HAP-1 (cell line): ENCODE measurements at regions not wholly inside any gene's neighbourhood (a gene's known extent, or its start where the extent isn't known, plus 50 kb on each side); places are given as distances from the start of the nearest gene placed in this dataset.
A peak's percentile ranks its signal among the peaks of the same experiment; 100 is the strongest.
"Not testable (repeated sequence)": the region's sequence is repeated elsewhere in the genome, so short reads cannot be mapped to it uniquely, and the experiment has no call there.

Source experiments
- DNase-seq, 2 experiments: peaks; one replicate each; pipeline ENCODE4 v3.0.0-alpha.2; 2016 to 2020; ENCODE audit warnings: low spot score in 2 of 2
- H3K27me3 ChIP-seq: fragments of 250-450 bp; sonication (Bioruptor Pico); 2 replicates; pipeline ENCODE4 v1.5.1; 2020; ENCODE audit warnings: low read depth, mild to moderate bottlenecking, moderate library complexity
- H3K36me3 ChIP-seq: fragments of 250-450 bp; sonication (Bioruptor Pico); replicated peaks from 2 replicates; pipeline ENCODE4 v1.5.1; 2020; ENCODE audit warnings: mild to moderate bottlenecking
- H3K4me1 ChIP-seq: fragments of 250-450 bp; sonication (Bioruptor Pico); 2 replicates; pipeline ENCODE4 v1.5.1; 2020; ENCODE audit warnings: mild to moderate bottlenecking
- H3K4me3 ChIP-seq: fragments of 250-450 bp; sonication (Bioruptor Pico); 2 replicates; pipeline ENCODE4 v1.5.1; 2020; ENCODE audit warnings: mild to moderate bottlenecking, moderate library complexity
- H3K9me3 ChIP-seq: fragments of 250-450 bp; sonication (Bioruptor Pico); 2 replicates; pipeline ENCODE4 v1.5.1; 2020; ENCODE audit warnings: mild to moderate bottlenecking, moderate library complexity
- in situ Hi-C: fragments of 300-500 bp; cut with MboI; formaldehyde crosslinking; loops from 3 replicates; pipeline ENCODE4 v1.14.3; 2020; ENCODE audit warnings: low sequenced_read_pairs, inconsistent platforms, mixed read lengths

- Histone ChIP-seq H3K4me1 (no peaks in the 10 kb centered on the region), H3K36me3 (no peaks in the 10 kb centered on the region), H3K27me3 (no peaks in the 10 kb centered on the region), H3K9me3 (no peaks in the 10 kb centered on the region), H3K4me3 (no peak overlapping the region)
- DNase-seq: peak; percentile 19 to 57
- in situ Hi-C loops: no loop called here
Observed at GRCh38 chrX:65451663-65452062, 82.9 kb downstream of the LAS1L start.

- in situ Hi-C loops: no loop called here
Observed at GRCh38 chrX:65420154-65420553, 114.4 kb downstream of the LAS1L start.

GRCh38 chrX:65407662-65408061 lies 126.9 kb downstream of the LAS1L start:
- H3K27me3 ChIP-seq, in situ Hi-C loops, H3K4me3 ChIP-seq, DNase-seq, H3K9me3 ChIP-seq, H3K36me3 ChIP-seq, H3K4me1 ChIP-seq: not testable (repeated sequence)

More at GRCh38 chrX:65420154-65420553, 114.4 kb downstream of the LAS1L start:
- no peaks in the 10 kb centered on the region for H3K36me3 ChIP-seq
- H3K27me3 ChIP-seq: no peaks in the 10 kb centered on the region
- H3K4me3 ChIP-seq: no peak overlapping the region
- no peaks in the 10 kb centered on the region for H3K4me1 ChIP-seq
- no peak for DNase-seq
- no peaks in the 10 kb centered on the region for H3K9me3 ChIP-seq

GRCh38 chrX:65407157-65407626 lies 127.4 kb downstream of the LAS1L start:
- Histone ChIP-seq H3K36me3 (no peaks in the 10 kb centered on the region), H3K4me3 (peak overlapping the region; percentile 13), H3K4me1 (no peaks in the 10 kb centered on the region), H3K9me3 (no peaks in the 10 kb centered on the region), H3K27me3 (peaks cover 9% of the 10 kb centered on the region; the same call in 1 of the 2 replicates)
- in situ Hi-C loops: no loop called here
- peak in 1 of 2 experiments; percentile 14 for DNase-seq

- H3K9me3 ChIP-seq: no peaks in the 10 kb centered on the region
- no peaks in the 10 kb centered on the region for H3K36me3 ChIP-seq
- DNase-seq: peak; percentile 7 to 42
- in situ Hi-C loops: no loop called here
- no peaks in the 10 kb centered on the region for H3K4me1 ChIP-seq
- peak overlapping the region; percentile 13 for H3K4me3 ChIP-seq
- H3K27me3 ChIP-seq: peaks cover 9% of the 10 kb centered on the region; the same call in 1 of the 2 replicates
Observed at GRCh38 chrX:65406532-65406931, 128.1 kb downstream of the LAS1L start.

GRCh38 chrX:65392284-65392683 lies 142.3 kb downstream of the LAS1L start:
- no peaks in the 10 kb centered on the region for H3K27me3 ChIP-seq
- no peaks in the 10 kb centered on the region for H3K36me3 ChIP-seq
- H3K4me3 ChIP-seq: no peak overlapping the region
- no peaks in the 10 kb centered on the region for H3K4me1 ChIP-seq
- in situ Hi-C loops: no loop called here
- H3K9me3 ChIP-seq: no peaks in the 10 kb centered on the region; the same call in 1 of the 2 replicates
- no peak for DNase-seq

GRCh38 chrX:65389120-65389519 lies 145.5 kb downstream of the LAS1L start:
- H3K36me3 ChIP-seq, H3K4me1 ChIP-seq, DNase-seq, H3K27me3 ChIP-seq, in situ Hi-C loops, H3K9me3 ChIP-seq, H3K4me3 ChIP-seq: not testable (repeated sequence)
